Vagina (tissue), 2 donors: ENCODE measurements at regions not wholly inside any gene's neighbourhood (a gene's known extent, or its start where the extent isn't known, plus 50 kb on each side); places are given as distances from the start of the nearest gene placed in this dataset.

Experiments
- POLR2A ChIP-seq, 2 donors: fragments of 450-650 bp; IDR thresholded peaks; one replicate each; pipeline ENCODE4 v1.6.1; 2017; ENCODE audit warnings: antibody characterized with exemption in 2 of 2, mild to moderate bottlenecking in 2 of 2, moderate library complexity in 2 of 2
- TF ChIP-seq, protein P1 (sequence below), 3 experiments: fragments of 450-650 bp in 2 of 3; fragments of 200-600 bp in 1 of 3; sonication (generic) in 1 of 3; IDR thresholded peaks; one replicate each; pipeline ENCODE4 v1.5.1; 2017 to 2019; ENCODE audit warnings: antibody characterized with exemption in 3 of 3, mild to moderate bottlenecking in 2 of 3, moderate library complexity in 2 of 3

DNA sequence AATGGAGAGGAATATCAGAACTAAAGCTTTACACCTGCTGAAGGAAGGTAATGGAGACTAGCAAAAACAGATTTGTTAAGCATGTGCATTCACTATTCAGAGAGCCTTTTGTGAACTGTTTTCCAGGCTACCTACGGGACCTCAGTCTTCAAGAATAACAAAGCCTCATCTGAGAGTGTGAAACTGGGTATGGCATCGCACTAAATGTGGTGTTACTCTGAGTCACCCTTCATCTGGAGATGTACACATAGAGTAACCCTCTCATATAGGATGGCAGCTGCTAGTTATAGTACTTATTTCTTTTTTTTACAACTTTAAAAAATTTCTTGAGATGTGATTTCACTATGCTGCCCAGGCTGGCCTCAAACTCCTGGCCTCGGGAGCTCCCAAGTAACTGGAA is 306.8 kb downstream of the ZNF608 start:
- TF ChIP-seq, protein P1, sequence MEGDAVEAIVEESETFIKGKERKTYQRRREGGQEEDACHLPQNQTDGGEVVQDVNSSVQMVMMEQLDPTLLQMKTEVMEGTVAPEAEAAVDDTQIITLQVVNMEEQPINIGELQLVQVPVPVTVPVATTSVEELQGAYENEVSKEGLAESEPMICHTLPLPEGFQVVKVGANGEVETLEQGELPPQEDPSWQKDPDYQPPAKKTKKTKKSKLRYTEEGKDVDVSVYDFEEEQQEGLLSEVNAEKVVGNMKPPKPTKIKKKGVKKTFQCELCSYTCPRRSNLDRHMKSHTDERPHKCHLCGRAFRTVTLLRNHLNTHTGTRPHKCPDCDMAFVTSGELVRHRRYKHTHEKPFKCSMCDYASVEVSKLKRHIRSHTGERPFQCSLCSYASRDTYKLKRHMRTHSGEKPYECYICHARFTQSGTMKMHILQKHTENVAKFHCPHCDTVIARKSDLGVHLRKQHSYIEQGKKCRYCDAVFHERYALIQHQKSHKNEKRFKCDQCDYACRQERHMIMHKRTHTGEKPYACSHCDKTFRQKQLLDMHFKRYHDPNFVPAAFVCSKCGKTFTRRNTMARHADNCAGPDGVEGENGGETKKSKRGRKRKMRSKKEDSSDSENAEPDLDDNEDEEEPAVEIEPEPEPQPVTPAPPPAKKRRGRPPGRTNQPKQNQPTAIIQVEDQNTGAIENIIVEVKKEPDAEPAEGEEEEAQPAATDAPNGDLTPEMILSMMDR (IDR thresholded peaks at IDR 0.05), result no peak
- TF ChIP-seq POLR2A (IDR thresholded peaks at IDR 0.05), result no peak
